Breast epithelium (tissue), 3 donors: ENCODE measurements at regions not wholly inside any gene's neighbourhood (a gene's known extent, or its start where the extent isn't known, plus 50 kb on each side); places are given as distances from the start of the nearest gene placed in this dataset.

Source experiments
- POLR2A ChIP-seq: fragments of 450-650 bp; IDR thresholded peaks from one replicate; pipeline ENCODE4 v1.6.1; 2016; ENCODE audit warnings: antibody characterized with exemption, mild to moderate bottlenecking, moderate library complexity
- TF ChIP-seq, protein P1 (sequence below), 3 donors: fragments of 450-650 bp; IDR thresholded peaks; one replicate each; pipeline ENCODE4 v1.5.1; 2016 to 2017; ENCODE audit warnings: antibody characterized with exemption in 3 of 3, mild to moderate bottlenecking in 3 of 3, moderate library complexity in 3 of 3

GRCh38 chr17:12269751-12270150 is 249.1 kb downstream of the MAP2K4 start:
- TF ChIP-seq, protein P1, sequence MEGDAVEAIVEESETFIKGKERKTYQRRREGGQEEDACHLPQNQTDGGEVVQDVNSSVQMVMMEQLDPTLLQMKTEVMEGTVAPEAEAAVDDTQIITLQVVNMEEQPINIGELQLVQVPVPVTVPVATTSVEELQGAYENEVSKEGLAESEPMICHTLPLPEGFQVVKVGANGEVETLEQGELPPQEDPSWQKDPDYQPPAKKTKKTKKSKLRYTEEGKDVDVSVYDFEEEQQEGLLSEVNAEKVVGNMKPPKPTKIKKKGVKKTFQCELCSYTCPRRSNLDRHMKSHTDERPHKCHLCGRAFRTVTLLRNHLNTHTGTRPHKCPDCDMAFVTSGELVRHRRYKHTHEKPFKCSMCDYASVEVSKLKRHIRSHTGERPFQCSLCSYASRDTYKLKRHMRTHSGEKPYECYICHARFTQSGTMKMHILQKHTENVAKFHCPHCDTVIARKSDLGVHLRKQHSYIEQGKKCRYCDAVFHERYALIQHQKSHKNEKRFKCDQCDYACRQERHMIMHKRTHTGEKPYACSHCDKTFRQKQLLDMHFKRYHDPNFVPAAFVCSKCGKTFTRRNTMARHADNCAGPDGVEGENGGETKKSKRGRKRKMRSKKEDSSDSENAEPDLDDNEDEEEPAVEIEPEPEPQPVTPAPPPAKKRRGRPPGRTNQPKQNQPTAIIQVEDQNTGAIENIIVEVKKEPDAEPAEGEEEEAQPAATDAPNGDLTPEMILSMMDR (IDR thresholded peaks at IDR 0.05): no peak
- no peak for TF ChIP-seq POLR2A
